Activated CD8-positive, alpha-beta memory T cell treated with anti-CD3 and anti-CD28 coated beads for 36 hours (primary cell): ENCODE measurements at regions not wholly inside any gene's neighbourhood (a gene's known extent, or its start where the extent isn't known, plus 50 kb on each side); places are given as distances from the start of the nearest gene placed in this dataset.

ENCODE experiments used
- CTCF ChIA-PET: fragments of 350-600 bp; sonication (Branson Sonifier 250); formaldehyde crosslinking; loops from one replicate; lab custom pipeline; 2021; ENCODE audit warnings: antibody characterized with exemption; lab: Charles Lee
- POLR2A ChIA-PET: fragments of 350-600 bp; sonication (Branson Sonifier 250); formaldehyde crosslinking; loops from one replicate; lab custom pipeline; 2021; ENCODE audit warnings: antibody characterized with exemption; lab: Charles Lee

- CTCF ChIA-PET: no interaction called here
- POLR2A ChIA-PET: no interaction called here
Observed at GRCh38 chr2:146950911-146951310, 893.9 kb upstream of the ACVR2A start.

GRCh38 chr2:146950361-146950760, 894.5 kb upstream of the ACVR2A start:
- ChIA-PET CTCF (no interaction called here), POLR2A (no interaction called here)

DNA sequence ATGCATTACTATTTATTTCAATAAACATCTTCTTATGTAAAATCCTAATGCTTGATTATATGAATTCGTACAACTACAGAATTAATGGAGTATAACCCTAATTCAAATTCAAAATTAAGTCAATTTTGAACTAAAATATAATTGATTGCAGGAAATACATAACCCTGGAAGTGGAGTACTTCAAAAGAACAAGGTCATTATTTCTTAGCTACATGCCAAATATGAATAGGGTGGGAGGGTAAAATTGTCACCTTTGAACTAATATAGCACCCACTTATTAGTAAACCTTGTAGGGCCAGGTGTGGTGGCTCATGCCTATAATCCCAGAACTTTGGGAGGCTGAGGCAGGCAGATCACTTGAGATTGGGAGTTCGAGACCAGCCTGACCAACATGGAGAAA, 895.4 kb upstream of the ACVR2A start:
- ChIA-PET CTCF (no interaction called here), POLR2A (no interaction called here)

DNA sequence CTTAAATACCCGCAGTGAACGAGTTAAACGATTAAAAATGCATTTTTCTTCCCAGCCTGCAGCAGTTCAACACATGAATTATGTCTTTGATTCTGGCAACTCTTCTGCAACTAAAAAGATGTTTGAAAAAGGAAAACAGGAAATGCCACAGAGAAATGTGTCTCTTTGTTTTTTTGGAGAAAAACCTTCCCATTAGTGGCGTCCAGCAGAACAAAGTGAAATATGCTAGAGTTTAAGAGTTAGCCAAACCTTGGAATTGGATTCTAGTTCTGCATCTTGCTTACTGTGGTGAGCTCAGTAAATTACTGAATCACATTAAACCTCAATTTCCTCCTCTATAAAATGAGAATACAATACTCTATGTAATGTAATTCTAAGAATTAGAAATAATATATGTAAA, 900.2 kb upstream of the ACVR2A start:
- CTCF ChIA-PET: no interaction called here
- POLR2A ChIA-PET: no interaction called here

- ChIA-PET CTCF (no interaction called here), POLR2A (no interaction called here)
Observed at GRCh38 chr2:146939991-146940685, 904.7 kb upstream of the ACVR2A start.

DNA sequence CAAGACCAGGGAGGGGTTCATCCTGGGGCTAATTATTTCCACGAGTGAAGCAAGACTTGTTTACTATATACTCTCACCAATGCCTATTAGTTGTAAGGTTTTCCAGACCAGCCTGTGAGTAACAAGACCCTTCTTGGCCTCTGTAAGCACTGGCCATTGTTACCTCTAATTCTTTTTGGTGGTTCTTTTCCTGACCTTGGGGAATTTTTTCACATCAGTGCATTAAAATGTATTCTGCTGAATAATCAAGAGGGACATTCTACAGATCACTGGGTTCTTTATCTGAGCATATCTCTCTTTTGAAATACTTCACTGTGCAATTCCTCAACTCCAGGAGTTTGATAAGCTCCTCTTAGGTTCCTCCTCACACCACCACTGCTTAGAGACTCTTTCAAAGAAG, 909.9 kb upstream of the ACVR2A start:
- ChIA-PET CTCF (no interaction called here), POLR2A (no interaction called here)

- POLR2A ChIA-PET: no interaction called here
- CTCF ChIA-PET: no interaction called here
Observed at GRCh38 chr2:146931109-146931508, 913.7 kb upstream of the ACVR2A start.

- ChIA-PET POLR2A (no interaction called here), CTCF (no interaction called here)
Observed at GRCh38 chr2:146927080-146927711, 917.6 kb upstream of the ACVR2A start.

DNA sequence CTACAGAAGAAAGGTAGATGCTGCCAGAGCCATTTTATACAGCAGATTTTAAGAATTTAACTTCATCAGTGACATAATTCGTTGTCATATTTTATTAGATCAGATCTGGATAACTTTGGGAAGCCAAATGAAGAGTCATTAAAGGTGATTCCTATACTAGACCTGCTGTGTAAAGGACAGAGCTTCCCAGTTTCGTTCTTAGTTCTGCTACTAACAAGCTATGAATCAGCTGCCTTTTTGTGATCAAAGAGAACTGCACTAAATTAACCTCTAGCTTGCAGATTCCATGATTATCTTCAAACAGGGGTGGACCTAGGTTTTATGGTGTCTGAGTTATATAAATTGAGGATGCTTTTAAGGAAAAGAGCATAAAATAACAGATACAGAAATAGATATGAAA, 926.5 kb upstream of the ACVR2A start:
- CTCF ChIA-PET: no interaction called here
- POLR2A ChIA-PET: no interaction called here

- POLR2A ChIA-PET: no interaction called here
- CTCF ChIA-PET: no interaction called here
Observed at GRCh38 chr2:146917431-146918042, 927.3 kb upstream of the ACVR2A start.

DNA sequence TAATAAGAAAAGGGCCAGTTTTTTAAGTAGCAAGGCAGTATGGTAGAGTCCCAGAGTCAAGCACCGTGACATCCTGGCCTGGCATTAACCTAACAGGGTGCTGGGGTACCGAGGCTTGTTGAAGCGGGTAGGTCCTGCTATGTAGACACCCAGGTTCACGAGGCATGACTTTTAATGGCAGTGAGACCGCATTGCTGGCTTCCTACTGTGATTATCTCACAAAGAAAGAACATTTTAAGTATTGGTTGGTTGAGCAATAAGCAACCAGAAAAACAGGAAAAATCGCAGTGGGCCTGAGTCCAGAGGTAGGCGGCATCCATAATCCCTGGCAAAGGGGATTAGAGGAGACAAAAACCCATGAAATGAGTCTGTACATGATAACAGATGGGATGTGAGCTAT, 927.9 kb upstream of the ACVR2A start:
- ChIA-PET CTCF (no interaction called here), POLR2A (no interaction called here)

DNA sequence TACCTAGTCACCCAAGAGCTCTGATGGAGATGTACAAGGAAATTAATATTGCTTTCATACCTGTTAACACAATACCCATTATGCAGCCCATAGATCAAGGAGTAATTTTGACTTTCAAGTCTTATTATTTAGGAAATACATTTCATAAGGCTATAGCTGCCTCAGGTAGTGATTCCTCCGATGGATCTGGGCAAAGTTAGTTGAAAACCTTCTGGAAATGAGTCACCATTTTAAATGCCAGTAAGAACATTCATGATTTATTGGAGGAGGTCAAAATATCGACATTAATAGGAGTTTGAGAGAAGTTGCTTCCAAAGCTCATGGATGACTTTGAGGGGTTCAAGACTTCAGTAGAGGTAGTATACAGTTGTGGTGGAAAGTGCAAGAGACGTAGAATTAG, 931.4 kb upstream of the ACVR2A start:
- ChIA-PET CTCF (no interaction called here), POLR2A (no interaction called here)

DNA sequence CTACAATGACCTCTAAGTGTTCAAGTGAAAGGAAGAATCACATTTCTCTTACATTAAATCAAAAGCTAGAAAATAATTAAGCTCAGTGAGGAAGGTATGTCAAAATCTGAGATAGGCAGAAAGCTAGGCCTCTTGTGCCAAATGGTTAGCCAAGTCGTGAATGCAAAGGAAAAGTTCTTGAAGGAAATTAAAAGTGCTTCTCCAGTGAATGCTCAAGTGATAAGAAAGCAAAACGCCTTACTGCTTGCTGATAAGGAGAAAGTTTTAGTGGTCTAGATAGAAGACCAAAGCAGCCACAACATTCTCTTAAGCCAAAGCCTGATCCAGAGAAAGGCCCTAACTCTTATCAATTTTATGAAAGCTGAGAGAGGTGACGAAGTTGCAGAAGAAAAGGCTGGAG, 932.3 kb upstream of the ACVR2A start:
- CTCF ChIA-PET: interaction anchor here (0.6 kb wide), 1 partner anchor 17 kb away, joined by 4 read pairs; no protein-coding TSS in a partner anchor
- POLR2A ChIA-PET: no interaction called here

DNA sequence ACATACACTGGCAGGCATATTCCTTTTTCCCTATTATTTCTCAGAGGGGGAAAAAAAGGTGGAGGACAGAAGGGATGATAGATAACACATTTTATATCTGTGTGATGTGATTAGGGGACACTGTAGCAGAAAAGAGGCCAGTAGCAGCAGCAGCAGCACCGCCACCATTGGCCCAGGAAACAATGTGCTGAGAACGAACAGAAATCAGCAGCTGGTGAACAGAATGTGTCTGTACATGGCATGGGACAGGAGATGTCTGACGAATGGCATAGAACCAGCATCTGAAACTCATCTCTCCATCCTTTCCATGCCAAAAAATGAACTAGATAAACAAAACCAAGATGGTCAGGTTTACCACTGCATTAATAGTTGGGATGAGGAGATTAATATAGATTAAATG, 936.1 kb upstream of the ACVR2A start:
- CTCF ChIA-PET: no interaction called here
- POLR2A ChIA-PET: no interaction called here

DNA sequence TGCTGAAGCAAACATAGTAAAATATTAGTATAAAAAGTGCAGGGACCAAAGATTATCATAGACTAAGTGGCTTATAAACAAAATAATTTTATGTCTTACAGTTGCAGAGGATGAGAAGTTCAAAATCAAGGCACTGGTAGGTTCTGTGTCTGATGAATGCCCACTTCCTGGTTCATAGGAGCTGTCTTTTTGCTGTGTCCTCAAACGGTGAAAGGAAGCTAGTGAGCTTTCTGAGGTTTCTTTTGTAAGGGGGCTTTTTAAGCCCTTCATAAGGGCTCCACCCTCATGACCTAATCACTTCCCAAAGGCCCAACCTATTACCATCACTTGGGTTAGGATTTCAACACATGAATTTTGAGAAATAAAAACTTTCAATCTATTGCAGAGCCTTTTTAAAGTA, 946.7 kb upstream of the ACVR2A start:
- CTCF ChIA-PET: no interaction called here
- POLR2A ChIA-PET: no interaction called here

GRCh38 chr2:146894514-146894913, 950.3 kb upstream of the ACVR2A start:
- CTCF ChIA-PET: interaction anchor here (0.7 kb wide), 1 partner anchor 284 kb away, joined by 4 read pairs; no protein-coding TSS in a partner anchor

GRCh38 chr2:146893500-146894041, 951.3 kb upstream of the ACVR2A start:
- CTCF ChIA-PET: interaction anchor here (0.5 kb wide), 1 partner anchor 26 kb away, joined by 3 read pairs; no protein-coding TSS in a partner anchor
- POLR2A ChIA-PET: no interaction called here

More at GRCh38 chr2:146894514-146894913, 950.3 kb upstream of the ACVR2A start:
- POLR2A ChIA-PET: no interaction called here

- CTCF ChIA-PET: no interaction called here
- POLR2A ChIA-PET: no interaction called here
Observed at GRCh38 chr2:146890491-146890890, 954.3 kb upstream of the ACVR2A start.

DNA sequence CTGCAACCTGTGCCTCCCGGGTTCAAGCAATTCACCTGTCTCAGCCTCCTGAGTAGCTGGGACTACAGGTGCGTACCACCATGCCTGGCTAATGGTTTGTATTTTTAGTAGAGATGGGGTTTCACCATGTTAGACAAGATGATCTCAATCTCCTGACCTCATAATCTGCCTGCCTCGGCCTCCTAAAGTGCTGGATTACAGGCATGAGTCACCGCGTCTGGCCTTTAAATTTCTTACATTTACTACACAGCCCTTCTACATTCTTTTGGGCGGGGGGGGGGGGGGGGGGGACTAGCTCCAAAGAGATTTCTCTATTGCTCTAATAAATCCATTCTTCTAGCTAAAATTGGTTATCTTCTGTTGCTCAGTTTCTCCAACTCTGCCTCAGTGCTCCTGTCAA, 964.9 kb upstream of the ACVR2A start:
- ChIA-PET POLR2A (no interaction called here), CTCF (no interaction called here)

- CTCF ChIA-PET: no interaction called here
- POLR2A ChIA-PET: no interaction called here
Observed at GRCh38 chr2:146874260-146874658, 970.6 kb upstream of the ACVR2A start.
